Liver (tissue), 7 donors: ENCODE measurements at regions not wholly inside any gene's neighbourhood (a gene's known extent, or its start where the extent isn't known, plus 50 kb on each side); places are given as distances from the start of the nearest gene placed in this dataset.

Experiments
- DNase-seq: peaks from one replicate; pipeline ENCODE4 v3.0.0-alpha.2; 2017; ENCODE audit warnings: low spot score
- H3K27ac ChIP-seq, 2 donors: one replicate each; pipeline ENCODE4 v1.7.0; 2013; ENCODE audit warnings: inconsistent platforms in 2 of 2, low read length in 2 of 2, control low read depth in 1 of 2, low read depth in 1 of 2, mild to moderate bottlenecking in 1 of 2
- H3K27me3 ChIP-seq, 4 donors: one replicate each; pipeline versions ENCODE4 v1.6.1 to v1.7.0; 2013; ENCODE audit warnings: low read length in 3 of 4, inconsistent platforms in 1 of 4, mild to moderate bottlenecking in 1 of 4, moderate library complexity in 1 of 4; ENCODE audit not compliant: control insufficient read depth in 4 of 4, insufficient read depth in 4 of 4
- H3K36me3 ChIP-seq, 4 donors: one replicate each; pipeline versions ENCODE4 v1.6.1 to v1.7.0; 2013; ENCODE audit warnings: low read length in 3 of 4, mild to moderate bottlenecking in 3 of 4, low read depth in 1 of 4, moderate library complexity in 1 of 4; ENCODE audit not compliant: control insufficient read depth in 4 of 4, insufficient read depth in 3 of 4
- H3K4me1 ChIP-seq, 4 donors: one replicate each; pipeline versions ENCODE4 v1.6.1 to v1.7.0; 2013; ENCODE audit warnings: low read length in 3 of 4, mild to moderate bottlenecking in 3 of 4, moderate library complexity in 1 of 4; ENCODE audit not compliant: control insufficient read depth in 4 of 4, insufficient read depth in 4 of 4
- H3K4me3 ChIP-seq, 3 donors: one replicate each; pipeline versions ENCODE4 v1.6.1 to v1.7.0; 2013; ENCODE audit warnings: low read length in 3 of 3, control low read depth in 1 of 3, low read depth in 1 of 3, mild to moderate bottlenecking in 1 of 3
- H3K9ac ChIP-seq, 2 donors: one replicate each; pipeline ENCODE4 v1.7.0; 2013; ENCODE audit warnings: low read length in 2 of 2, mild to moderate bottlenecking in 2 of 2, moderate library complexity in 2 of 2, control low read depth in 1 of 2, low read depth in 1 of 2
- H3K9me3 ChIP-seq, 4 donors: one replicate each; pipeline versions ENCODE4 v1.6.1 to v1.7.0; 2013; ENCODE audit warnings: low read length in 3 of 4; ENCODE audit not compliant: control insufficient read depth in 4 of 4
- ATF3 ChIP-seq: IDR thresholded peaks from 2 replicates; pipeline ENCODE4 v1.6.1; 2016; ENCODE audit warnings: antibody characterized with exemption
- EGR1 ChIP-seq, 2 donors: IDR thresholded peaks; 2 replicates each; pipeline ENCODE4 v1.6.1; 2016 to 2018; ENCODE audit warnings: antibody characterized with exemption in 2 of 2, low read depth in 2 of 2
- FOXA1 ChIP-seq: IDR thresholded peaks from 2 replicates; pipeline ENCODE4 v1.6.1; 2016; ENCODE audit warnings: antibody characterized with exemption
- FOXA2 ChIP-seq: IDR thresholded peaks from 2 replicates; pipeline ENCODE4 v1.6.1; 2016; ENCODE audit warnings: antibody characterized with exemption
- GABPA ChIP-seq, 2 donors: IDR thresholded peaks in 1 of 2; conservative IDR thresholded peaks in 1 of 2; 2 replicates each; pipeline ENCODE4 v1.6.1; 2016; ENCODE audit warnings: antibody characterized with exemption in 2 of 2, mild to moderate bottlenecking in 1 of 2, moderate library complexity in 1 of 2
- HNF4A ChIP-seq, 2 donors: conservative IDR thresholded peaks; 2 replicates each; pipeline ENCODE4 v1.6.1; 2016; ENCODE audit warnings: antibody characterized with exemption in 2 of 2, mild to moderate bottlenecking in 2 of 2
- HNF4G ChIP-seq: IDR thresholded peaks from 2 replicates; pipeline ENCODE4 v1.6.1; 2016; ENCODE audit warnings: antibody characterized with exemption
- JUND ChIP-seq, 2 donors: IDR thresholded peaks; 2 replicates each; pipeline ENCODE4 v1.6.1; 2016; ENCODE audit warnings: antibody characterized with exemption in 2 of 2
- NR2F2 ChIP-seq: IDR thresholded peaks from 2 replicates; pipeline ENCODE4 v1.6.1; 2016; ENCODE audit warnings: antibody characterized with exemption
- RAD21 ChIP-seq, 2 donors: IDR thresholded peaks; 2 replicates each; pipeline ENCODE4 v1.6.1; 2016; ENCODE audit warnings: antibody characterized with exemption in 2 of 2, mild to moderate bottlenecking in 2 of 2
- REST ChIP-seq: IDR thresholded peaks from 2 replicates; pipeline ENCODE4 v1.6.1; 2016; ENCODE audit warnings: antibody characterized with exemption, mild to moderate bottlenecking
- RXRA ChIP-seq, 2 donors: IDR thresholded peaks; 2 replicates each; pipeline ENCODE4 v1.6.1; 2017 to 2018; ENCODE audit warnings: antibody characterized with exemption in 2 of 2, mild to moderate bottlenecking in 1 of 2
- SP1 ChIP-seq: IDR thresholded peaks from 2 replicates; pipeline ENCODE4 v1.6.1; 2018; ENCODE audit warnings: antibody characterized with exemption, mild to moderate bottlenecking
- TAF1 ChIP-seq: conservative IDR thresholded peaks from 2 replicates; pipeline ENCODE4 v1.6.1; 2016; ENCODE audit warnings: antibody characterized with exemption, mild to moderate bottlenecking
- WGBS: extraction: QIAGEN DNeasy Blood & Tissue Kit; methylation state at CpG from one replicate; pipeline ENCODE4 v1.1.7; 2013; 5-methylcytosine and 5-hydroxymethylcytosine counted together
- TF ChIP-seq, protein P1 (sequence below): IDR thresholded peaks from 2 replicates; pipeline ENCODE4 v1.6.1; 2016; ENCODE audit warnings: antibody characterized with exemption
- TF ChIP-seq, protein P2 (sequence below): IDR thresholded peaks from 2 replicates; pipeline ENCODE4 v1.6.1; 2016; ENCODE audit warnings: antibody characterized with exemption
- donor health status: healthy.
- donor health status: healthy.
- donor health status: healthy.
- donor health status: healthy.

GRCh38 chr7:35551321-35552081 is 143.4 kb downstream of the HERPUD2 start:
- H3K27ac ChIP-seq: no peak overlapping the region
- DNase-seq: no peak
- no peaks in the 10 kb centered on the region for H3K9me3 ChIP-seq
- H3K27me3 ChIP-seq: no peaks in the 10 kb centered on the region
- no peaks in the 10 kb centered on the region for H3K36me3 ChIP-seq
- H3K4me3 ChIP-seq: no peak overlapping the region
- WGBS: 54% methylated on average over 3 of the region's 3 CpGs
- H3K4me1 ChIP-seq: peaks cover 0 to 14% (median 2%) of the 10 kb centered on the region in 4 donors
- TF ChIP-seq REST (no peak), HNF4G (no peak), FOXA2 (no peak), FOXA1 (no peak), RXRA (IDR thresholded peaks at IDR 0.05) (no peak), GABPA (IDR thresholded peaks at IDR 0.05 in 1 of 2, conservative IDR thresholded peaks at IDR 0.05 in 1 of 2) (no peak), TAF1 (no peak), HNF4A (conservative IDR thresholded peaks at IDR 0.05) (no peak), EGR1 (IDR thresholded peaks at IDR 0.05; ENCODE audit: low read depth in 2 of 2) (no peak), RAD21 (IDR thresholded peaks at IDR 0.05) (no peak), SP1 (no peak), ATF3 (no peak), JUND (IDR thresholded peaks at IDR 0.05) (no peak)
- TF ChIP-seq, protein P1, sequence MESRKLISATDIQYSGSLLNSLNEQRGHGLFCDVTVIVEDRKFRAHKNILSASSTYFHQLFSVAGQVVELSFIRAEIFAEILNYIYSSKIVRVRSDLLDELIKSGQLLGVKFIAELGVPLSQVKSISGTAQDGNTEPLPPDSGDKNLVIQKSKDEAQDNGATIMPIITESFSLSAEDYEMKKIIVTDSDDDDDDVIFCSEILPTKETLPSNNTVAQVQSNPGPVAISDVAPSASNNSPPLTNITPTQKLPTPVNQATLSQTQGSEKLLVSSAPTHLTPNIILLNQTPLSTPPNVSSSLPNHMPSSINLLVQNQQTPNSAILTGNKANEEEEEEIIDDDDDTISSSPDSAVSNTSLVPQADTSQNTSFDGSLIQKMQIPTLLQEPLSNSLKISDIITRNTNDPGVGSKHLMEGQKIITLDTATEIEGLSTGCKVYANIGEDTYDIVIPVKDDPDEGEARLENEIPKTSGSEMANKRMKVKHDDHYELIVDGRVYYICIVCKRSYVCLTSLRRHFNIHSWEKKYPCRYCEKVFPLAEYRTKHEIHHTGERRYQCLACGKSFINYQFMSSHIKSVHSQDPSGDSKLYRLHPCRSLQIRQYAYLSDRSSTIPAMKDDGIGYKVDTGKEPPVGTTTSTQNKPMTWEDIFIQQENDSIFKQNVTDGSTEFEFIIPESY: no peak
- TF ChIP-seq, protein P2, sequence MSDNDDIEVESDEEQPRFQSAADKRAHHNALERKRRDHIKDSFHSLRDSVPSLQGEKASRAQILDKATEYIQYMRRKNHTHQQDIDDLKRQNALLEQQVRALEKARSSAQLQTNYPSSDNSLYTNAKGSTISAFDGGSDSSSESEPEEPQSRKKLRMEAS: no peak
- H3K9ac ChIP-seq: no peak overlapping the region

DNA sequence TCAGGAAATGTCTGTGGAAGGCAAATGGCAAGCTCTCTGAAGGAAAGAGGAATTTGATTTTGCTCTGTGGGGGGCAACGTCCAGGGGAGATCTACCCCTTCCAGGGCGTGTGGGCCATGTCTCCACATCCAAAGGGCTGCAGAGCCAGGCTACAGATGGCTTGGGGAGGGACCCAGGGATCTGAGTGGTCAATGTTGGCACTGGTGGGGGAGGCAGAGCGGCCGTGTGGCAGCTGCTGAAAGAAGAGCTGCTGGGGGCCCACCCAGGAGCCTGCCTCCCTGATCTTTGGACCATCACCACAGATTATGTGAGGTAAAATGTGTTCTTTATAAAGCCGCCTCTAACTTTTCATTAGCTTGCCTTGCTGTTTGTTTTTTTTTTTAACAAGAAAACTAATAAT is 144.1 kb downstream of the HERPUD2 start:
- WGBS: 77% methylated on average over 5 of the region's 5 CpGs
- no peaks in the 10 kb centered on the region for H3K36me3 ChIP-seq
- no peaks in the 10 kb centered on the region for H3K9me3 ChIP-seq
- no peak overlapping the region for H3K27ac ChIP-seq
- no peaks in the 10 kb centered on the region for H3K27me3 ChIP-seq
- DNase-seq: no peak
- no peak overlapping the region for H3K9ac ChIP-seq
- no peak overlapping the region for H3K4me3 ChIP-seq
- H3K4me1 ChIP-seq: peaks cover 0 to 7% (median 0%) of the 10 kb centered on the region in 4 donors
- TF ChIP-seq, protein P2: no peak
- TF ChIP-seq, protein P1: no peak
- TF ChIP-seq EGR1 (IDR thresholded peaks at IDR 0.05; ENCODE audit: low read depth in 2 of 2) (no peak), REST (no peak), TAF1 (no peak), SP1 (no peak), FOXA1 (no peak), HNF4G (no peak), ATF3 (no peak), NR2F2 (no peak), RXRA (IDR thresholded peaks at IDR 0.05) (no peak), JUND (IDR thresholded peaks at IDR 0.05) (no peak), RAD21 (IDR thresholded peaks at IDR 0.05) (no peak), HNF4A (conservative IDR thresholded peaks at IDR 0.05) (no peak)
